HepG2 (cell line): ENCODE measurements at regions not wholly inside any gene's neighbourhood (a gene's known extent, or its start where the extent isn't known, plus 50 kb on each side); places are given as distances from the start of the nearest gene placed in this dataset.
A peak's percentile ranks its signal among the peaks of the same experiment; 100 is the strongest.

Source experiments
- ATAC-seq: fragments of 200-7000 bp; cut with Tn5 transposase; 3 replicates; pipeline ENCODE4 v1.9.1; 2020; ENCODE audit warnings: mild to moderate bottlenecking, moderate library complexity
- BruUV-seq: library from RNA; stranded (reverse); fragments of 400-500 nt; replicated peaks from 2 replicates; lab custom pipeline; 2021; lab: Mats Ljungman, UMichigan
- CTCF ChIA-PET: fragments of 300-600 bp; formaldehyde crosslinking; extraction: SDS; loops from one replicate; lab custom pipeline; 2021; ENCODE audit warnings: low total read pairs, inconsistent platforms, low intra/inter-chr PET ratio; lab: Yijun Ruan, JAX
- POLR2A ChIA-PET: fragments of 350-600 bp; sonication (Branson Sonifier 250); formaldehyde crosslinking; loops from one replicate; lab custom pipeline; 2020; ENCODE audit warnings: antibody characterized with exemption, inconsistent platforms; lab: Yijun Ruan, JAX
- DNase-seq: peaks from one replicate; pipeline ENCODE4 v3.0.0-alpha.2; 2015; ENCODE audit warnings: low spot score
- FAIRE-seq: peaks from 3 replicates; lab custom pipeline; 2011; peaks lifted over from hg19 to GRCh38; lab: Jason Lieb, UNC
- H2AFZ ChIP-seq: one replicate; pipeline ENCODE4 v1.6.1; 2011; ENCODE audit warnings: low read length, inconsistent platforms
- H3K27ac ChIP-seq: fragments of 300-600 bp; 3 replicates; pipeline ENCODE4 v1.8.0; 2011; ENCODE audit warnings: mixed run types, mild to moderate bottlenecking, mixed read lengths, low read length, inconsistent platforms; ENCODE audit not compliant: insufficient read depth; ENCODE audit errors: extremely low read length
- H3K27me3 ChIP-seq, 2 experiments: fragments of 200-600 bp in 1 of 2; 2 replicates in 1 of 2; 3 replicates in 1 of 2; pipeline versions ENCODE4 v1.6.0 to v1.8.0; 2011; ENCODE audit warnings: low read length in 2 of 2, mild to moderate bottlenecking in 2 of 2, moderate library complexity in 2 of 2, inconsistent platforms in 1 of 2; ENCODE audit not compliant: insufficient read depth in 2 of 2, control insufficient read depth in 1 of 2
- H3K36me3 ChIP-seq, 2 experiments: fragments of 200-600 bp in 1 of 2; replicated peaks in 1 of 2; 2 replicates in 1 of 2; 3 replicates in 1 of 2; pipeline versions ENCODE4 v1.5.1 to v1.8.0; 2011; ENCODE audit warnings: low read length in 2 of 2, inconsistent platforms in 1 of 2; ENCODE audit not compliant: insufficient read depth in 2 of 2, control insufficient read depth in 1 of 2
- H3K4me1 ChIP-seq: 2 replicates; pipeline ENCODE4 v1.5.1; 2012; ENCODE audit warnings: low read length, inconsistent platforms; ENCODE audit not compliant: insufficient read depth
- H3K4me2 ChIP-seq: 2 replicates; pipeline ENCODE4 v1.6.0; 2011; ENCODE audit warnings: low read depth, low read length, inconsistent platforms
- H3K4me3 ChIP-seq, 3 experiments: fragments of 200-600 bp in 1 of 3; sonication (generic), shearing (Covaris generic) in 1 of 3; replicated peaks in 1 of 3; 2 replicates each; pipeline ENCODE4 v1.5.1; 2011 to 2016; ENCODE audit warnings: low read length in 3 of 3, inconsistent platforms in 2 of 3, low read depth in 2 of 3, mild to moderate bottlenecking in 2 of 3, control low read depth in 1 of 3, mixed read lengths in 1 of 3; ENCODE audit not compliant: insufficient read depth in 1 of 3
- H3K79me2 ChIP-seq: one replicate; pipeline ENCODE4 v1.6.1; 2011; ENCODE audit warnings: low read length, inconsistent platforms; ENCODE audit not compliant: insufficient read depth
- H3K9ac ChIP-seq: 2 replicates; pipeline ENCODE4 v1.6.0; 2011; ENCODE audit warnings: mild to moderate bottlenecking, low read depth, low read length, inconsistent platforms; ENCODE audit not compliant: insufficient read depth
- H3K9me3 ChIP-seq: 2 replicates; pipeline ENCODE4 v1.5.1; 2012; ENCODE audit warnings: mild to moderate bottlenecking, low read length
- H4K20me1 ChIP-seq: 2 replicates; pipeline ENCODE4 v1.6.0; 2011; ENCODE audit warnings: inconsistent platforms, mild to moderate bottlenecking, low read length, moderate library complexity; ENCODE audit not compliant: insufficient read depth
- RXRA ChIP-seq: sonication (generic); formaldehyde crosslinking; IDR thresholded peaks from 2 replicates; pipeline ENCODE4 v1.5.1; 2020; ENCODE audit warnings: missing genetic modification reagents
- ZNF260 ChIP-seq: sonication (generic); formaldehyde crosslinking; IDR thresholded peaks from 2 replicates; pipeline ENCODE4 v1.4.0; 2020; ENCODE audit warnings: missing genetic modification reagents, low read depth, mild to moderate bottlenecking, borderline replicate concordance
- ZNF331 ChIP-seq: sonication (generic); formaldehyde crosslinking; IDR thresholded peaks from 2 replicates; pipeline ENCODE4 v1.4.0; 2020; ENCODE audit warnings: missing genetic modification reagents
- in situ Hi-C: cut with HindIII; loops from 2 replicates; pipeline ENCODE4 v1.10.0; 2017; ENCODE audit warnings: low pct_unique_long_range_greater_than_20kb; ENCODE audit not compliant: extremely low pct_ligation_motif_present
- intact Hi-C: fragments of 100-400 bp; cut with micrococcal nuclease; formaldehyde crosslinking; loops from one replicate; pipeline ENCODE4 v1.10.0; 2022; ENCODE audit not compliant: unreplicated experiment
- TF ChIP-seq, protein P1 (sequence below): sonication (generic); formaldehyde crosslinking; IDR thresholded peaks from 2 replicates; pipeline ENCODE4 v1.5.0; 2020; ENCODE audit warnings: mild to moderate bottlenecking, missing genetic modification reagents, borderline replicate concordance
- TF ChIP-seq, protein P2 (sequence below): sonication (generic); formaldehyde crosslinking; IDR thresholded peaks from 2 replicates; pipeline ENCODE4 v1.4.0; 2020; ENCODE audit warnings: missing genetic modification reagents

DNA sequence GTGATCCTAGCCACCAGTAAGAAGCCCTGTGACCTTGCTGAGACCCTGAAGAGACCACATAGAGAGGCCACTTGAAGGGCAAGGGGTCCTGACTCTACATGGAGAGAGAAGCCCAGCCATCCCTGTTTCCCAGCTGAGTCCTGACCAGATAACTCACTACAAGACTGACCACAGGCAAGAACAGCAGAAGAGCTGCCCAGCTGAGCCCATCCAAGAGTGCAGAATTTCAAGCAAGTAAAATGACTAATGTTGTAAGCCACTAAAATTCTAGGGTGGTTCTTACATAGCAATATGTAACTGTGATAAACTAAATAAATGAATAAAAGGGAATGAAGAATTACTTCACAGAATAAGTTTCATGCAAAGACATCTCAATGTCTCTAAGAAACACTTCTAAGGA is 58.4 kb upstream of the WIPF1 start:
- no peak overlapping the region for H3K27ac ChIP-seq
- CTCF ChIA-PET = no interaction called here
- no peak overlapping the region for H3K9ac ChIP-seq
- in situ Hi-C loops = no loop called here
- H3K4me2 ChIP-seq = no peak overlapping the region
- no TSS peak for BruUV-seq
- H2AFZ ChIP-seq = no peak overlapping the region
- H4K20me1 ChIP-seq = no peaks in the 10 kb centered on the region
- ATAC-seq (no peak), FAIRE-seq (no peak), DNase-seq (no peak)
- H3K27me3 ChIP-seq = peaks cover 0 to 8% of the 10 kb centered on the region in 2 experiments; a peak in 4 of 5 replicates
- peaks cover 12% of the 10 kb centered on the region for H3K9me3 ChIP-seq
- TF ChIP-seq ZNF260 (CRISPR knock-in tag) = no peak
- TF ChIP-seq, protein P1, sequence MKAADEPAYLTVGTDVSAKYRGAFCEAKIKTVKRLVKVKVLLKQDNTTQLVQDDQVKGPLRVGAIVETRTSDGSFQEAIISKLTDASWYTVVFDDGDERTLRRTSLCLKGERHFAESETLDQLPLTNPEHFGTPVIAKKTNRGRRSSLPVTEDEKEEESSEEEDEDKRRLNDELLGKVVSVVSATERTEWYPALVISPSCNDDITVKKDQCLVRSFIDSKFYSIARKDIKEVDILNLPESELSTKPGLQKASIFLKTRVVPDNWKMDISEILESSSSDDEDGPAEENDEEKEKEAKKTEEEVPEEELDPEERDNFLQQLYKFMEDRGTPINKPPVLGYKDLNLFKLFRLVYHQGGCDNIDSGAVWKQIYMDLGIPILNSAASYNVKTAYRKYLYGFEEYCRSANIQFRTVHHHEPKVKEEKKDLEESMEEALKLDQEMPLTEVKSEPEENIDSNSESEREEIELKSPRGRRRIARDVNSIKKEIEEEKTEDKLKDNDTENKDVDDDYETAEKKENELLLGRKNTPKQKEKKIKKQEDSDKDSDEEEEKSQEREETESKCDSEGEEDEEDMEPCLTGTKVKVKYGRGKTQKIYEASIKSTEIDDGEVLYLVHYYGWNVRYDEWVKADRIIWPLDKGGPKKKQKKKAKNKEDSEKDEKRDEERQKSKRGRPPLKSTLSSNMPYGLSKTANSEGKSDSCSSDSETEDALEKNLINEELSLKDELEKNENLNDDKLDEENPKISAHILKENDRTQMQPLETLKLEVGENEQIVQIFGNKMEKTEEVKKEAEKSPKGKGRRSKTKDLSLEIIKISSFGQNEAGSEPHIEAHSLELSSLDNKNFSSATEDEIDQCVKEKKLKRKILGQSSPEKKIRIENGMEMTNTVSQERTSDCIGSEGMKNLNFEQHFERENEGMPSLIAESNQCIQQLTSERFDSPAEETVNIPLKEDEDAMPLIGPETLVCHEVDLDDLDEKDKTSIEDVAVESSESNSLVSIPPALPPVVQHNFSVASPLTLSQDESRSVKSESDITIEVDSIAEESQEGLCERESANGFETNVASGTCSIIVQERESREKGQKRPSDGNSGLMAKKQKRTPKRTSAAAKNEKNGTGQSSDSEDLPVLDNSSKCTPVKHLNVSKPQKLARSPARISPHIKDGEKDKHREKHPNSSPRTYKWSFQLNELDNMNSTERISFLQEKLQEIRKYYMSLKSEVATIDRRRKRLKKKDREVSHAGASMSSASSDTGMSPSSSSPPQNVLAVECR (CRISPR knock-in tag) = no peak
- peak; percentile 97 for TF ChIP-seq ZNF331 (CRISPR knock-in tag)
- TF ChIP-seq RXRA (CRISPR knock-in tag) = no peak
- TF ChIP-seq, protein P2, sequence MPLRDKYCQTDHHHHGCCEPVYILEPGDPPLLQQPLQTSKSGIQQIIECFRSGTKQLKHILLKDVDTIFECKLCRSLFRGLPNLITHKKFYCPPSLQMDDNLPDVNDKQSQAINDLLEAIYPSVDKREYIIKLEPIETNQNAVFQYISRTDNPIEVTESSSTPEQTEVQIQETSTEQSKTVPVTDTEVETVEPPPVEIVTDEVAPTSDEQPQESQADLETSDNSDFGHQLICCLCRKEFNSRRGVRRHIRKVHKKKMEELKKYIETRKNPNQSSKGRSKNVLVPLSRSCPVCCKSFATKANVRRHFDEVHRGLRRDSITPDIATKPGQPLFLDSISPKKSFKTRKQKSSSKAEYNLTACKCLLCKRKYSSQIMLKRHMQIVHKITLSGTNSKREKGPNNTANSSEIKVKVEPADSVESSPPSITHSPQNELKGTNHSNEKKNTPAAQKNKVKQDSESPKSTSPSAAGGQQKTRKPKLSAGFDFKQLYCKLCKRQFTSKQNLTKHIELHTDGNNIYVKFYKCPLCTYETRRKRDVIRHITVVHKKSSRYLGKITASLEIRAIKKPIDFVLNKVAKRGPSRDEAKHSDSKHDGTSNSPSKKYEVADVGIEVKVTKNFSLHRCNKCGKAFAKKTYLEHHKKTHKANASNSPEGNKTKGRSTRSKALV (CRISPR knock-in tag) = no peak
- TF ChIP-seq, all 625 proteins: peak for 1
- H3K4me3 ChIP-seq = no peak overlapping the region
- no peaks in the 10 kb centered on the region for H3K79me2 ChIP-seq
- H3K4me1 ChIP-seq = no peaks in the 10 kb centered on the region
- H3K36me3 ChIP-seq = no peaks in the 10 kb centered on the region
- intact Hi-C loops = no loop called here
- POLR2A ChIA-PET = no interaction called here
